ENCODE measurements at regions not wholly inside any gene's neighbourhood (a gene's known extent, or its start where the extent isn't known, plus 50 kb on each side); places are given as distances from the start of the nearest gene placed in this dataset.

DNA sequence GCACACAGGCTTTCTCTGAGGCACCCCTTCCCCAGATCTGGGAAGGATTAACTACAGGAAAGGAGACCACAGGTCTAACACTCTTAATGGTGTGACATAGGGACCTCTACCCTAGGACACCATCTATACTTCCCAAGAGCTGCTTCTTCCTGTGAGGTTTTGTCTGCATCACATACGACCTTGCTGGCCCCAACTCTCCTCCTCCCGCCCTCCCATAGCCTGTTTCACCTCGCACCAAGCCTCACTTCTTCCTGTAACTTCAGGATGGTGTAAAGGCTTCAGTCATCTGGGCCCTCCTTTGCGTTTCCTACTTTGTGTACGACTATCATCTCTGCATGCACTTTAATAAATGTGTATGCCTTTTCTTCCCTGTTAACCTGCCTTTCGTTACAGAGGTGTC lies 274.3 kb downstream of the KLF6 start:
- no peak for DNase-seq

DNA sequence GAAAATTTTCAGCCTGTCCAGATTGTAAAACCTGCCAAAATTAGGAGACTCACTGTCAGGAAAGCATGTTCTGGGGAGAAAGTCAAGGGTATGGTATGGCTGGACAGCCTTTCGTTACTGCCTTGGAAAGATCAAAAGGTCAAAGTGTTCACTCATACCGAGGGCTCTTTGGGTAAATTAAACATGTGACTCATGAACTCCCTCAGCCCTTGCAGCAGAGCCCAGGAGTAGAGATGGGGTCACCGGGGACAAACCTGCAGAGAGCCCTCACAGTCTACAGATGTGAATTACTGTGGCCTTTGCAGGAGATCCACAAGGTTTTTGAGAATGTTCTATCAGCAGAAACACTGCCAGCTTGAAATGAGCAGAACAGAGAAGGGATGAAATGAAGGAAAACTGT lies 275.7 kb downstream of the KLF6 start:
- DNase-seq, result no peak

DNA sequence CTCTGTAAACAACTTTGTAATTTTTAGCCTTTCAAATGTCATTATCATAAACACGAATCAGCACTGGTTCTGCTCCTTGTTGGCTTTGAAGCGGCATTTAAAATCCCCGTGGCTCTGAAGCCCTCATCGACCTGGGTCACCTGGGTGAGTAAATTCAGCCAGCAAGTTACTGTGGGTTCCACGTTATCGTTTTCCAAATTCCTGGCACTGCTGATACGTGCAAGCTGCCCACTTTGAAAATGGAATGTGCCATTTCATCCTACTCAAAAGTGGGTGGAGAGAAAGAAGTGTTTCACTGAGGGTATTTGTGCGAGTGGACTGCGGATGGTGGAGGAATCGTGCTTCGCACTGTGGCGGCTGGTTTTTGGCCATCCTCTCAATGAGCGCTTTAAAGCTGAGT lies 281.7 kb downstream of the KLF6 start:
- no peak for DNase-seq

DNA sequence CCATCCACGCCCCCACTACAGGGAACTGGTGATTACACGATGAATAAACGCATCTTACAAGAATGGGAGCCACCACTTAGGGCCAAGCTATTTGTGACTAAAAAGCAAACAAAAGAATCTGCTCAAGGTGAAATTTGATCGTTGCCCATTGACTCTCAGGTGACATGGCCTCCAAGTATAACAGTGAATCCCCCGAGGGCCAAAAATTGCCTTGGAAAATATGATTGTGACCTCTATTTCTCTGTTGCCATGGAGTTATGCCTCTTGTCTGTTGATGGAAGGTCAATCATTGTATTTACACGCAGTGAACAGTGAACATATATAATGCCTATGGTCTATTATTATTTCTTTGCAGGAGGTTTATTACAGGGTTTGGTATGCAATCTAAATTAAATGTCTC lies 282.3 kb downstream of the KLF6 start:
- no peak for DNase-seq

DNA sequence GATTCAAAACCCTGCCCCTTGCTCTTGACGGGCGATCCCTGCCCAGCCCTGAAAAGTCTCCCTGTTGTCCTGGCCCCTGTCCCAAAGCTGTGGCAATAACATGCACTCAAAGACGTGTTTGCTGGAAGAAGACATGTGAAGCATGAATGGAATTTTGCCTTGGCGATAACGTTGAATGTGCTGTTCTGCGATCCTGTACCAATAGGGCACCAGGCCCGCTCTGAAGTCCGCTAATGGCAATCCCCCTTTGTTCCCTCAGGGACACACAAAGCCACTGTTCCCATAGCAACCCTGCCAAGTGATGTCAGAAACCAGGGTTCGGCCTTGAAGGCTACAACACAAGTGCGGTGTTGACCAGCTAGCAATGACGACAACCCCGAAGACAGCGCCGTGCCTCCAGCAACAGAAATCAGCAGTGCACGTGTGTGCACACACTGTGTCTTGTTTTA lies 284.6 kb downstream of the KLF6 start:
- DNase-seq, result no peak

DNA sequence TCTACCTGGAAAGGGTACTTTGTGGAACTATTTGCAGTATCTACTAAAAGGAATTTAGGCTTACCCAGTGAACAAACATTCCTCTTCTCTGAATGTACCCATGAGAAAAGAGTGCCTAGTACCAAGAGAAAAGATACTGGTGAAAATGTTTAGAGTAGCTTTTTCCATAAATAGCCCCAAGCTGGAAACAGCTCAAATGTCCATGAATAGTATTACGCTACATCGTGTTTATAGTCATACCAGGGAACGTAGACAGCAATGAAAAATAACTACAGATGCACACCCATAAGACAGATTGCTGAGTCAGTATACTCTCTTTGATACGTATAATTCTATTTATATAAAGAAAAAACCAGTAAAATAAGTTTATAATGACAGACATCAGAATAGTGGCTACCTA lies 285.9 kb downstream of the KLF6 start:
- DNase-seq, result no peak

DNA sequence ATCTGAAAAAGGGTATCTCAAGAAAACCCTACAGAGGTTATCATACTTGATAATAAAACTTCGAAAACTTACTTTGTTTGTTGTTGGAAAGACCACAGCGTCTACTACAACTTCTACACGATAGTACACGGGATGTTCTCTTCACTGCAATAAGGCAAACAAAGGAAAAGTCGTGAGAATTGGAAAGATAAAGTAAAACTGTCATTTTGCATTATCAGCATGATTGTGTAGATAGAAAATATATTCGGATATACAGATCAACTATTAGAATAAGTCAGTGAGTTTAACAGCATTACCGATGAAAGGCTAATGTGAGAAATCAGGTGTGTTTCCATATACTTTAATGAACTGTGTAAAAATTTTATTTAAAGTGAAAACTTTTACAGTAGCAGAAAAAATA lies 287.4 kb downstream of the KLF6 start:
- no peak for DNase-seq

DNA sequence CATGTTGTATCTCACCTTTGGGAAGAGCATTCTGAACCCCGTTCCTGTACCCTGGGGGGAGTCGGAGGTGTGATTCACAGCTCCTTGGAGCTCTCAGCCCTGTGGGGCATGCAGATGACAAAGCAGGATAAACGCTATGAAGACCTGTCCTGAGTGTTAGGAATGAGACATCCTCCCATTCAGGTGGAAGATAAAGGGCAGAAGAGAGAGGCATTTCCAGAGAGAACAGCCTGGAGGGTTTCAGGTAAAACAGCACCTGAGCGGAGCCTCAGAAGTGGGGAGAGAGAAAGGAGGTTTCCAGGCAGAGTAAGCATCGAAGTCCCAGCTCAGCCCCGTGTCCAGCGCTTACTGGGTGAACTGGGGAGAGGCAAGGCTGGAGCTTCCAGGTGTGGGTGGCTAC lies 288.9 kb downstream of the KLF6 start:
- no peak for DNase-seq

DNA sequence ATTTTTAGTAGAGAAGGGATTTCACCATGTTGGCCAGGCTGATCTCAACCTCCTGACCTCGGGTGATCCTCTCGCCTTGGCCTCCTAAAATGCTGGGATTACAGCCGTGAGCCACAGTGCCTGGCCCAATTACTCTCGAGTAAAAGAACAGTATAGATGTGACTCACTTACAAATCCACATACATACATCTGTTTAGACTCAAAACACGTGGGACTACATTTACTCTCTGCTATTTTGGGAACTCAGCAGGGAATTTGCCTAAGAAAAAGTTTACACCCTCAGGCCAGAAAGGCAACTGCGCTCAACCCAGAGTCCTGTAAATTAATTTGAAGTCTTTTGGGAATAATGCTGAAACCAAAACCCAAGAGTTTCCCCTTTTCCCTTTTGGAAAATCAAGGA lies 289.7 kb downstream of the KLF6 start:
- no peak for DNase-seq

DNA sequence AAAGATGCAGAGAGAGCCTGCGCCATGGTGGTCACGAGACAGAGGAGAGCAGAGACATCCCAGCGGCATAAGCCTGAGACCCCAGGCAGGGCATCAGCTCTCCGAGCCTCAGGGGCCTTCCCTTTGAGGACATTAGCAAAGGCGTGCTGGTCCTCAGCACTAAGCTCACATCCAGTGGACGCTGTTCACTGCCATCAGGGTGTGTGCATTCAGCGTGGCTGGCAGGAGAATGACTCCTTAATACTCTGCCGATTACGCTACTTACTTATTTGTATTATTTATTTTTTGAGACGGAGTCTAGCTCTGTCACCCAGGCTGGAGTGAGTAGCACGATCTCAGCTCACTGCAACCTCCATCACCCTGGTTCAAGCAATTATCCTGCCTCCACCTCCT lies 290.2 kb downstream of the KLF6 start:
- DNase-seq, result no peak

DNA sequence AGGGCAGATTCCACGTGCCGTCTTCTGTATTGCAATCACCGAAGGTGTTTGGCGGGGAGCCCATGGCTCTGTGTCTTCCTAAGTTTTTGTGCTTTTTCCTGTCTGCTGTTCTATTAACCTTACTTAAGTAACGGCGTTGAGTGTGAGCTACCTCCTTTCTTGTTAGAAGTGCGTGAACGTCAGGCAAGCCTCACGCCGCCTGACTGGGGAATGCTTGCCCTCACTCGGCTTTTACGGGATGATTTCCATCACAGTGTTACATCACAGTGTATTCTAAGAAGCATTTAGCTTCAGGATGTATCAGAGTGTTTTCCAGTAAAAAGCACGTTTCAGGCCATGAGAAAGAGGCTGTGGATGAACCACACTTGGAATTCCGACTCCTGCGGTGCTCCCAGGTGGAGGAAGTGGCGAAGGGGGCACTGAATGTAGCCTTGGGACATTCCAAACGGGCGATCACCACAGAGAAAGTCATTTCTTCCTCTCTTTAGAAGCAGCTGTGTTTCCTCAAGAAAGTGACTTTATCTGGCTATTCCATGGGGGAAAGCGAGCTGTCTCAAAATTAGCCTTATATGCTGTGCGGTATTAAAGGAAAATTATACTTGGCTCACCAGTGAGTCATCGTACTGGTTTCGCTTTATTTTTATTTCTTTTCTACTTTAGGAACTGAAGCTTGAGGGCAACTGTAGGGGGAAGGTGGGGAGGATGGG lies 290.7 kb downstream of the KLF6 start:
- no peak for DNase-seq

DNA sequence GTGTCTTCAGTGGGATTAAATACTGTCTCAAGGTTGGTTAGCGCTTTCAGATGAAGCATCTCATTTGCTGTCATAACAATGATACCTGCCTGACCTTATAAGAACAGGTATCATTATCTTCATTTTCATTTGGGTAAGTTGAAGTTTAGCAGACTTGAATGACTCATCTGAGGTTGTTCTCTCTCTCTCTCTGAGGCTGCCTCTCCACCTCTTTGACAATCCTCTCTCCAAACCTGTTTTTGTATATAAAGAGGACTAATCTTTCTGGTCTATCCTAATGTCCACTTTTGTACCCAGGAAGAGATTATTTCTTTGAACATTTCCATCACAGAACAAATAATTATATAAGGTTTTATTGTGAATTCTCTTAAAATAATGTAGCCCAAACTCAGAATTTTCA lies 291.4 kb downstream of the KLF6 start:
- no peak for DNase-seq

DNA sequence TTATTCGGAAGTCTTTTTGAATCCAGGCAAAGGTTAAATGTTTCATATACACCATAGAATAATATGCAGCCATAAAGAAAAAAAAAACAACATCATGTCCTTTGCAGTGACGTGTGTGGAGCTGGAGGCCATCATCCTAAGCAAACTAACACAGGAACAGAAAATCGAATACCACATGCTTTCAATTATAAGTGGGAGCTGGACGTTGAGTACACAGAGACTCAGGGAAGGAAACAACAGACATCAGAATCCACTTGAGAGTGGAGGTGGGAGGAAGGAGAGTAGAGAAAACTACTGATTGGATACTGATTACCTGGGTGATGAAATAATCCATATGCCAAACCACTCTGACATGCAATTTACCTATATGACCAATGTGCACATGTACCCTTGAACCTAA lies 293.4 kb downstream of the KLF6 start:
- no peak for DNase-seq

DNA sequence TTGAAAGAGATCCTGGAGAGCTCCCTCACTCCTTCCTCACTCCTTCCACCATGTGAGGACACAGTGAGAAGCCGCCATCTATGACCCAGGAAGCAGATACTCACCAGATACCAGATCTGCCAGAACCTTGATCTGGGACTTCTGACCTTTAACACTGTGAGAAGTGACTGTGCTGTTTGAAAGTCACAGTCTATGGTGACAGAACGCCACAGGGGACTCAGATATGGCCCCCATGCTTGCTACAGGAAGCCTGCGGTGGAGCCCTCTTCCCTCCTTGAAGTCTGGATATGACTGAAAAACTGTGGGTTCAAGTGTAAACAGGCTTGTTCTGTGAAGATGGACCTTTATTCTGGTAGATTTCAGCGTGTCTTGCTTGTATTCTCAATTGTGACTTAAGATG lies 297.8 kb downstream of the KLF6 start:
- no peak for DNase-seq

DNA sequence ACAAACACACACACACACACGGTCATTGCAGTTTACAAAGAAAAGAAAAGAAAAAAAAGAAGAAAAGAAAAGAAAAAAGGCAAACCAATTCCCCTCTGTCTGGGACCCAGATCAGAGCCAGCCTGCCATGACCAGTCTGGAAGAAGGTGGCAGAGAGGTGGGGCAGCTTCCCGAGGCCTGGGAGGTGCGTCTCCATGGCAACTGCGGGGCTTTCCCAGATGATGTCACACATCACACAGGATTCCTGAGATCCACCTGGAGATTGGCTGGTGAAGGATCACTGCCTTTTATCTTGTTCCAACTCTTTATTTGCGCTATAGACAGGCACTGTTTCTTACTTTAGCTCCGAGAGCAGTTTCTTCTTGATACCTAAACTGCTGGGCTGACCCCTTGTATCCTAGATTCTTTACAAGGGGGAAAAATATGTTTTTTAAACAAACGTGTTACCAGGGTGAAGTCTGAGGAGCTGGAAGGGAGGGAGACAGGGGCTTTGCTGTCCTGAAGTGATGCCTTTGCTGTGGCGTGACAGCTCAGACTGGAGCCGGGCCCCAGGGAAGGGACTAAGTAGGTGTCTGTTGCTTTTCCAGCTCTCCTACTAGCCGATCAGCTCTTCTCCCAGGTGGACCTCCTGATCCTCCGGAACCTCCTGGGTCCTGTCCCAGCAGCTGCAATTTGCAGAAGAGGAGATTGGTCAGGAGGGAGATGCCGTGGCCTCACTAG lies 298.5 kb downstream of the KLF6 start:
- DNase-seq, result no peak

DNA sequence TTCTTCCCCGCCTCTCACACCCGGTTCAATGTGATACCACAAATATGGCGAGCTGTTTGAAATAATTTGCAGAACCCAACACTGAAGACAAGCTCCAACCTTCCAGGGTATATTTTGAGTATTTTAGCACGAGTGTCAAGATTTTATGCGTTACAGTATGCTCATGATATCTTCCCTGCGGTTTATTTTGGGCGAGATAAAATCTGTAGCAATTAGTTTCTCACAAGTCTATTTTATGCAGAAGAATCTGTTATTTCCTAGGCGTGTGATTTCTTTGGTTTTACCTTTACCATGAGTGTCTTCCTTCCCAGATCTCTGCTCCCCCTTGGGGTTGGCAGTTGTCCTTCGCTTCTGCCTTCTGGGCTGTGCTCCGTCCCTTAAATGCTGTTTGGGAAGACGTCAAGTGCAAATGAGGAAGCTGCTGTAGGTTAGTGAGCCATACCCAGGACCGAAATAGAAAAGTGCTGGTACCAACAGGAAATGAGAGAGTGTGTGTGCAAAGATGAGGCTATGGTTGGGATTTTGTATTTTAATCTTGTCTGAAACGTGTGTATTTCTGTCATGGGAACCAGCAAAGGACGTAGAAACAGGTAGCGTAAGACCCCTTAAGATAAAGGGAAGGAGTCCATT lies 299.8 kb downstream of the KLF6 start:
- DNase-seq, result no peak

DNA sequence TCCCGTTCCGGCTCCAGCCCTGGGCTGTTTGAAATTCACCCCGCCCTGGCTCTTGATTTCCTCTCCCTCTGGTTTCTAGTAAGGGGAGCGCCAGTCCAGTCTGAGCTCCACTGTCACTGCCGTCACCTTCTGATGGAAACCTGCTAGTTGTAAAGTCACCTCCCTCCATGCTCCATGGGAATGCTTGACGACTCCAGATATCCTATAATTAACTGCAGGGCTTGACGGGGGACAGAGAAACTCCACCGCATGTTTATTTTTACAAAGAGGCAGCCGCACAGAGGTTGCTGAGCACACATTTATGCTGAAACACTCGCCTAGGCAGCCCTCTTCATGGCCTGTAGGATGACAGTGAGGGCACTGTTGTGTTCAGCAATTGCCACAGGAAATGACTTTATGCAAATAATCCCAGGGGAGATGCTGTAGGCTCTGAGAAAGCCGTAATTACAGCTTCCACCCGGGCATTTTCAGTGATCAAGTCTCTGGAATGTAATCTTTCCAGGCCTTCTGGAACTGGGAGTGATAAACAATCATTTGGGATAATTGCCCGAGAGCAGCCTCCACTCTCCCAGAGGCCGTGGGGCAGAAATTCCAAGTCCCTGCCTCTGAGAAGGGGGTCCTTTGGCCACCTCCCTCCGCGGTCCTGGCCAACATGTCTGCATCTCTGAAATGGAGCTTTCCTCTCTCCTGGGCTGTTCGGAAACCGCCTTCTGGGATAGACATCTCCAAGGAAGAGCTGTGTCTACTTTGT lies 300.5 kb downstream of the KLF6 start:
- no peak for DNase-seq

DNA sequence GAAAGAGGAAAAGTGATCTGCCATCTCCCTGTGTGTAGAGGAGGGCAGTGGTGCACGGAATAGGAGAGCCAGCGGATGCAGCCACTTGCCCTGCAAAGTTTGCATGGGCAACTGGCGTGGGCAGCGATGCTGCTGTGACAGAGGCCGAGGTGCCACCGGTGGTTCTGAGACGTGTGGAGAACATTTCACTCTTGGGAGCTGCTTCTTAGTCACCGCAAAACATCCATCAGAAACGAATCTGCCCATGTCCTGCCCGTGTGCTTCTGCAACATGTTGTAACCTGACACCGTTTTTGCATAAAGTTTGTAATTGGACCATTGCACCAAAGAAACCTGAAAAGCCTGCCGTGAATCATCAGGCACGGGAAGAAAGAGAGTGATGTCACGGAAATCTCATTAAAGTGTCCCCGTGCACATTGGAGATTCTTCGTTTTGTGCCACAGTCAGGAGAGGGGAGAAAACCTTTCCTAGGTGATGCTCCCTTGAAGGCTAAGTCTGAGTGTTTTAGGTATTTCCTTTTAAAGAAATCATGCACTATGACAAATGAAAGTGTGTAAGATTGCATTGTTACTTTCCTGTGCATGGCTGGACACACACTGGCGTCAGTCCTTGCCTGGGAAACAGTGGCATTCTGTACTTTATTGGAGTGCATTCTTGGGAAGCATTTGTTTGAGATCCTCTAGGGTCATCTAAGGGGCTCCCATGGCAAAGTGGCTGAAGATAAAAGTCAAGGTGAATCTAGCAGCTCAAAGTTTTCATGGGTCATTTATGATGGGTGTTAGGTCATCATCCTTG lies 302.6 kb downstream of the KLF6 start:
- no peak for DNase-seq

DNA sequence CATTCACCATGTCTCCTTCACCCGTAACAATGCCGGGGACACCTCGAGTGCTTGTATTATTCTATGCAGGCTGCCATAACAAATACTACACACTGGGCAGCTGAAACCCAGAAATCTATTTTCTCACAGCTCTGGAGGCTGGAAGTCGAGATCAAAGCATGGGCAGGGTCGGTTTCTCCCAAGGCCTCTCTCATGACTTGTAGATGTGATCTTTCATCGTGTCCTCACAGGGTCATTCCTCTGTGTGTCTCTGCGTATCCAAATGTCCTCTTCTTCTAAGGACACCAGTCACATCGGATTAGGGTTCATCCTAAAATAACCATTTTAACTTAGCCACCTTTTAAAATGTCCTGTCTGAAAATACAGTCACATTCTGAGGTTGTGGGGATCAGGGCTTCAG lies 303.5 kb downstream of the KLF6 start:
- DNase-seq, result no peak

DNA sequence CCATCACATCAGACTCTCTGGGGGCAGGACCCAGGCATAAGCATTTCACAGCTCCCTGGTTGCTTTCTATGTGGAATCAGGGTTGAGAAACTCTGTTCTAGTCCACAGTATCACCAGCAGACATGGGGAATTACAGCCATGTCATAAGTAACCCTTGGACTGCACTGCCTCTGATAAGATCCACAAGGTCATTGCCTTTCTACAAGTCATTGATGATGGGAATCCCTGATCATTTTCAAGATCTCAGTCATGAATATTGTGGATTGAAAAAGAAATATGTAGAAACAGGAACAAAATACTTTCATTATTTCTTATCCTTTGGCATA lies 304.1 kb downstream of the KLF6 start:
- no peak for DNase-seq

DNA sequence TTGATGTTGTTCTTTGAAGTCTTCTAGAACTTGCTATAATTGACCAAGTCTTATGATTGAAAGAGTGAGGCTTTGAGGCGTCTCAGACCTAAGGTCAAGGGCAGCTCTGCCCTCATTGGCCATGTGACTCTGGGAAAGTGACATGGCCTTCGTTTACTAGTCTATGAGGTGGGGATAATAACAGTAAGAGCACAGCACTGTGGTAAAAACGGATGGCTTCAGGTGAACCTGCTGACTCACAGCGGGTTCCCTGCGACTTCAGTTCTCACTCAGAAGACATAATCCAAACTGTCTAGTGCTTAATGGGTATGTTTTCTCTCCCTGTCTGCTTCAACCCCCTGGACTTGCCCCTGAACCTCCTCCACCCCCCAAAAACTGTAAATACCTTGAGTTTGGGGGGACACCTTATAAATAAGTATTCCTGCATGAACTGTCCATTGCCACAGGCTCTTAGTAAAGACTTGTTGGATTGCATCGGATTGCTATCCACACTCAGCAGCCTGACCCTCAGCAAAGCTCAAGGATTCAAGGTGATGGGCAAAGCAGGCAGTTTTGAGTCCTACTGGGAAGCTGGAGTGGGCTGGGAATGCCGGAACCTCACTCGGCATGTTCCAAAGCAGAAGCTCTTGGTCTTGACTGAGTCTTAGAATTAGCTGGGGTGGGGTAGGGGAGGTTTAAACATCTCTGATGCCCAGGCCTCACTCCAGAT lies 304.6 kb downstream of the KLF6 start:
- no peak for DNase-seq

DNA sequence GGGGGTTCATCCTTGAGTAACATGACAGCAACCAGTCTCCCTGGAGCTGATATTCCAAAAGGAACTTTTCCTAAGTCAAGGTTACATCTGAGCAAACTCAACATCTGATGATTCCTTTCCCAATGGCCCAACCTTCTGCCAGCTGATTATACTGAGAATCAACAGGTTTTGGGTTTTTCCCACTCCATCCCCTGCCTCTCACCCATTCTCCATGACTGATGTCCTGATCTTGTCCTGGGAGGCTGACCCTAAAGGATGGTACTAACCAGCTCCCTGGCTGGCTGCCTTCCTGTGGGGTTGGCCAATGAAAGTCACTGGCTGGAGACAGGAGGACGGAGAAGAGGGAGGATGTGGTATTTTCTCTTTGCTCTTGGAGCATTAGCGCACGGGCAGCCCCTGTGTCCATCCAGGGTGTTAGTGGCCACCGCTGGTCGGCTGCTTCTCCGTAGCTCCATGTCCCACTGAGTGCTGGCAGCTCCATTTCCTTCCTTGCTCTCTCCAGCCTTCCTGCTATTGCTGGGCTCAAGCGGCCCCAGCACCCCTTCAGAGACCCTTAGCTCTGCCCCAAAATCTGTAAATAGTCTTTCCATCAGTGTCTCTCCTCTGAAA lies 306.2 kb upstream of the PITRM1 start:
- DNase-seq, result no peak
